ENCODE measurements at regions not wholly inside any gene's neighbourhood (a gene's known extent, or its start where the extent isn't known, plus 50 kb on each side); places are given as distances from the start of the nearest gene placed in this dataset.

DNA sequence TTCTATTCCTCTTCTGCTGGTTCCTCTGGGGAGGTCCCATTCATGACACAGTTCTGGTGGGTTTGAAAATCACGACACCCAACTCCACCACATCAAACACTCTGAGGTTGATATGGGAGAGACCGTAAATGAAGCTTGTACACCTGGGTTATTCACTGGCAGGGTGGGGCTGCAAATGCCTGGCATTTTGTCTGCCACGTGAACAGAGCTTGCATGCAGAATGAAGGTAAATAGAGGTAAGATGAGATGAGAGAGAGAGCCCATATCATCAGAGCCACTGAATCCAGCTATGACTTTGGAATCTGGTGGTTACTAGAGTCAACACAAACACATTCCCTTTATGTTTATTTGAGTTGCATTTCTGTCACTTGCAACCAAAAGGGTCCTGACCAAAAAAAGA lies 97.4 kb downstream of the BANF2 start:
- peaks cover 7% of the 10 kb centered on the region for H3K9me3 Mint-ChIP-seq
- ChIA-PET CTCF (interaction anchor here (0.7 kb wide), 1 partner anchor 74 kb away, joined by 3 read pairs; no protein-coding TSS in a partner anchor), POLR2A (no interaction called here)
- no peak overlapping the region for H3K27ac Mint-ChIP-seq
- no peaks in the 10 kb centered on the region for H3K36me3 Mint-ChIP-seq
- intact Hi-C loops (cut with micrococcal nuclease) = no loop called here
- no peaks in the 10 kb centered on the region for H3K4me1 Mint-ChIP-seq (ENCODE audit: low read depth)
- H3K27me3 Mint-ChIP-seq = peaks cover 8% of the 10 kb centered on the region
- no peak for DNase-seq
- no peak overlapping the region for H3K4me3 Mint-ChIP-seq

GRCh38 chr20:17796091-17796563 lies 96.4 kb downstream of the BANF2 start:
- no peak for DNase-seq
- ChIA-PET POLR2A (no interaction called here), CTCF (interaction anchor here (0.9 kb wide), 1 partner anchor 12 kb away, joined by 3 read pairs; no protein-coding TSS in a partner anchor)
- intact Hi-C loops (cut with micrococcal nuclease) = no loop called here
- Mint-ChIP-seq H3K4me1 (ENCODE audit: low read depth) (no peaks in the 10 kb centered on the region), H3K36me3 (no peaks in the 10 kb centered on the region), H3K4me3 (no peak overlapping the region), H3K9me3 (peaks cover 7% of the 10 kb centered on the region), H3K27ac (no peak overlapping the region), H3K27me3 (peaks cover 4% of the 10 kb centered on the region)

DNA sequence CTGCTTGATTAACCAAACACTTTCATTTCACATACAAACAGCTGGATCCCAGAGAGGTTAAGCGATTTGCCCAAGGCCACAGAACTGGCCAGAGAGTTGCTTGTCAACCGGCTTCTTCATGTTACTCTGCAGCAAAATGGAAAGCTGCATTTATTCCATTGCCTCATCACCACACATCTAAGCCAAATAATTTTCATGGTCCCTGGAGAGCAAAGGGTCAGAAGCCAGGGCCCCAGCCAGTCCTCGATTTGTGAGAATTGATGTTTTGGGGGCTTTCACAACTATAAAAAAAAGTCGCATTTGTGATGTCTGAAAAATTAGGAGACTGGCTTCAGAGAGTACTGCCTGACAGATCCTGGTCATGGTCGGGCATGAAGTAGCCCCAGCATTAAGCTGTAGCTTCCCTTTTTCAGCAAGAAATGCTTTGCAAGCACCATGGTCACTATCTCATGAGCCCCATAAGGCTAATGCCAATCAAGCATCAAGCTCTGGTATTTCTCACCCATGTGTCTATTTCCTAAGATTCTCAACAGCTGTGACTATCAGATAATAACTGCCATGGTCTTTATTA lies 95.8 kb downstream of the BANF2 start:
- POLR2A ChIA-PET = no interaction called here
- CTCF ChIA-PET = interaction anchor here (0.9 kb wide), 1 partner anchor 11 kb away, joined by 3 read pairs; no protein-coding TSS in a partner anchor
- intact Hi-C loops (cut with micrococcal nuclease) = no loop called here
- no peaks in the 10 kb centered on the region for H3K4me1 Mint-ChIP-seq (ENCODE audit: low read depth)
- no peak for DNase-seq
- H3K27me3 Mint-ChIP-seq = peaks cover 4% of the 10 kb centered on the region
- H3K9me3 Mint-ChIP-seq = peaks cover 7% of the 10 kb centered on the region
- no peak overlapping the region for H3K4me3 Mint-ChIP-seq
- no peak overlapping the region for H3K27ac Mint-ChIP-seq
- no peaks in the 10 kb centered on the region for H3K36me3 Mint-ChIP-seq

DNA sequence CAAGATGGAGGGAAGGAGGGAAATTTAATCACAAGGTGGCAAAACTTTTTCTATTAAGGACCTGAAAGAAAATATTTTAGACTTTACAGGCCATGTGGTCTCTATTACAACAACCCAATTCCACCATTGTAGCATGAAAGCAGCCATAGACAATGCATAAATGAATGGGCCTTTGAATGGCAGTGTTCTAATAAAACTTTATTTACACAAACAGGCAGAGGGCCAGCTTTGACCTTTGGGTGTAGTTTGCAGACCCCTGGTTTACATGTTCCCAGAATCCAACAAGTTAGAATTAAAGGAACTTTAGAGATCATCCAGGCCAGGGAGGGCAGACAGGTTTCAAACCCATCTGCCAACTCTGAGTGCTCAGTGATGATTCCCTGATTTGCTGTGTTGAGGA lies 95.2 kb downstream of the BANF2 start:
- peaks cover 7% of the 10 kb centered on the region for H3K9me3 Mint-ChIP-seq
- ChIA-PET CTCF (no interaction called here), POLR2A (no interaction called here)
- H3K4me1 Mint-ChIP-seq (ENCODE audit: low read depth) = no peaks in the 10 kb centered on the region
- H3K27me3 Mint-ChIP-seq = peaks cover 4% of the 10 kb centered on the region
- no peaks in the 10 kb centered on the region for H3K36me3 Mint-ChIP-seq
- no peak overlapping the region for H3K4me3 Mint-ChIP-seq
- DNase-seq = no peak
- no peak overlapping the region for H3K27ac Mint-ChIP-seq
- intact Hi-C loops (cut with micrococcal nuclease) = no loop called here

DNA sequence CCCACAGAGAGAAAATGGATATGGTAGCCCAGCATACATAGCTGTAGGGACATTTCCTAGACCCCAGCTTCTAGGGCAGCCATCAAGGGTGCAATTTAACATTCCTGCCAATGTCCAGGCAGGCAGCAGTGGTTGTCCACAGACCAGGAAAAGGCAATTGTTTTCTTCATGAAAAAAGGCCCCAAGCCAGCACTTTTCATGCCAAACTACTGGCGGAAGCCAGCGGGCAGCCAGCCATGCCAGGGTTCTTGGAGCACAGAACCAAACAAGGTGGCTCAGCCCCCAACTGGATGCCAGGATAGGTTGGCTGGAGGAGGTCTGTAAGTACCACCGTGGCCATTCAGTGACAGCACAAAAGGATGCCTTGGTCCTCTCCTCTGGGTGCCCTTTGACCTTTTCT lies 94.6 kb downstream of the BANF2 start:
- Mint-ChIP-seq H3K9me3 (peaks cover 3% of the 10 kb centered on the region), H3K4me1 (ENCODE audit: low read depth) (no peaks in the 10 kb centered on the region), H3K27me3 (peaks cover 2% of the 10 kb centered on the region), H3K27ac (no peak overlapping the region), H3K36me3 (no peaks in the 10 kb centered on the region), H3K4me3 (no peak overlapping the region)
- ChIA-PET POLR2A (no interaction called here), CTCF (no interaction called here)
- DNase-seq = no peak
- intact Hi-C loops (cut with micrococcal nuclease) = no loop called here

DNA sequence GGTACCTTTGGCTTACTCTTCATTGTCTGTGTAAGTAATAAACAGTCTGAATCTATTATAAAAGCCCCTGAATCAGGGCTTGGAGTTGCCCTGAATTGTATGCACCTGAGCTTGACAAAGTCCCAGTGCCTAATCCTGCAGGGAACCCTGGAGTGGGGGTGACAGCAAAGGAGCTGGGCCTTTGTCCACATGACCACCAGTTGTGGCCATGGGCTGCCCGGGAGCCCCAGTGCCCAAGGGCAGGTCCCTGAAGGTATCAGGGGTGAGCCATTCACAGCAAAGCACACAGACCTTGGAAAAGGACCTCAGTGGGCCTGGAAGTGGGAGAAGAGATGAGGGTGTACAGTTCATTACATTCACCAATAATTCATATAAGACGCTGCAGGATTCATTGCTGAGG lies 94.2 kb downstream of the BANF2 start:
- H3K27ac Mint-ChIP-seq = no peak overlapping the region
- H3K36me3 Mint-ChIP-seq = no peaks in the 10 kb centered on the region
- no peaks in the 10 kb centered on the region for H3K9me3 Mint-ChIP-seq
- H3K4me1 Mint-ChIP-seq (ENCODE audit: low read depth) = no peaks in the 10 kb centered on the region
- H3K27me3 Mint-ChIP-seq = peaks cover 2% of the 10 kb centered on the region
- ChIA-PET POLR2A (no interaction called here), CTCF (no interaction called here)
- intact Hi-C loops (cut with micrococcal nuclease) = no loop called here
- no peak overlapping the region for H3K4me3 Mint-ChIP-seq
- no peak for DNase-seq

GRCh38 chr20:17790296-17790695 lies 90.5 kb downstream of the BANF2 start:
- ChIA-PET POLR2A (no interaction called here), CTCF (no interaction called here)
- no peak for DNase-seq
- Mint-ChIP-seq H3K27ac (no peak overlapping the region), H3K9me3 (no peaks in the 10 kb centered on the region), H3K27me3 (no peaks in the 10 kb centered on the region), H3K4me1 (ENCODE audit: low read depth) (no peaks in the 10 kb centered on the region), H3K36me3 (no peaks in the 10 kb centered on the region), H3K4me3 (no peak overlapping the region)
- intact Hi-C loops (cut with micrococcal nuclease) = no loop called here

DNA sequence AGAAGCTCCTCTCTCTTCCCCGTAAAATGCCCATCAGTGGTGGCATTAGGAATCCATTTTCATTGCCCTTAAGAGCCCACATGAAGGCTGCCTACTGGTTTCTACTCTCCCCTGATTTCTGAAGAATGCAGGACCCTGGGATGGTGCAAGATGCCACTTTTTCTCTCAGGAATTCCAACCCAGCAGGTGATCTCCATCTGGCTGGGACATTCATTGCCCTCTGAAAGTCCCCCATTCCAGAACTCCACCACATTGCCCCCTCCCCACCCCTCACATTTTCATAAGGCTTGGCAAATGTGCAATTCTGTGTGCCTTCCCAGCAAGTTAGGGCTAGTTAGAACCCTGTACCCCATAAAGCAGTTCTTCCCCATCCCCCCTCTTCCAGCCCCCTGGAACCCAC lies 88.0 kb downstream of the BANF2 start:
- no peak overlapping the region for H3K27ac Mint-ChIP-seq
- H3K36me3 Mint-ChIP-seq = no peaks in the 10 kb centered on the region
- ChIA-PET CTCF (no interaction called here), POLR2A (no interaction called here)
- no peaks in the 10 kb centered on the region for H3K9me3 Mint-ChIP-seq
- no peak overlapping the region for H3K4me3 Mint-ChIP-seq
- intact Hi-C loops (cut with micrococcal nuclease) = no loop called here
- no peaks in the 10 kb centered on the region for H3K27me3 Mint-ChIP-seq
- DNase-seq = no peak
- no peaks in the 10 kb centered on the region for H3K4me1 Mint-ChIP-seq (ENCODE audit: low read depth)

DNA sequence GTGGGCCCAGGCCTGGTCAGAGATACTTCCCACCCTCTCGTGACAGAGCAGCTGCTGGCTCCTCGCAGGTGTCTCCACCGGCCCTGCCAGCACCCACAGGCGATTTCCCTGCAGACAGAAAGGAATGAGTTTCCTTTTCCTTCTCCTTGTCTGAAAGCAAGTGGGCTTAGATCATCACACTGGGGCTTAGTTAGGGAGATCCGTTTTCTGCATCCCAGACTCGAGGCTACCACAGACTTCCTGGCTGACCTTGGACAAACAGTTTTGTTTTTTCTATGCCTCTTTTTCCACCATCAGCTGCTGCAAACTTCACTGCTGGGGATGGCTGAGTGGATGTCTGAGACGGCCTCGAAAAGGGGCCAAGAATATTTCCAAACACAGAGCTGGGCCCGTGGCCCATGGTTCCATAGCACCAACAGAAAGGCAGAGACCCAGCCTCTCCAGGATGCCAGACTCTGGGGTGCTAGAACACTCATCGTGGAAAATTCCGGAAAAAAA lies 86.5 kb downstream of the BANF2 start:
- no peak overlapping the region for H3K27ac Mint-ChIP-seq
- no peak for DNase-seq
- intact Hi-C loops (cut with micrococcal nuclease) = no loop called here
- H3K27me3 Mint-ChIP-seq = no peaks in the 10 kb centered on the region
- no peak overlapping the region for H3K4me3 Mint-ChIP-seq
- H3K36me3 Mint-ChIP-seq = no peaks in the 10 kb centered on the region
- ChIA-PET CTCF (no interaction called here), POLR2A (no interaction called here)
- H3K9me3 Mint-ChIP-seq = no peaks in the 10 kb centered on the region
- H3K4me1 Mint-ChIP-seq (ENCODE audit: low read depth) = no peaks in the 10 kb centered on the region

Measured in activated CD4-positive, alpha-beta memory T cell treated with anti-CD3 and anti-CD28 coated beads for 36 hours (primary cell).